IMR-90 (cell line): ENCODE measurements at regions not wholly inside any gene's neighbourhood (a gene's known extent, or its start where the extent isn't known, plus 50 kb on each side); places are given as distances from the start of the nearest gene placed in this dataset.

Experiments
- ATAC-seq: fragments of 200-7000 bp; cut with Tn5 transposase; 2 replicates; pipeline ENCODE4 v1.9.1; 2020; ENCODE audit warnings: low read depth, mild to moderate bottlenecking, moderate library complexity
- BruUV-seq: library from RNA; stranded (reverse); fragments of 400-500 nt; replicated peaks from 2 replicates; lab custom pipeline; 2021; lab: Mats Ljungman, UMichigan
- CTCF ChIA-PET: fragments of 300-600 bp; formaldehyde crosslinking; extraction: SDS; loops from one replicate; lab custom pipeline; 2021; ENCODE audit warnings: antibody characterized with exemption; lab: Yijun Ruan, JAX
- POLR2A ChIA-PET: fragments of 300-600 bp; sonication (Branson Sonifier 250); formaldehyde crosslinking; loops from one replicate; lab custom pipeline; 2022; ENCODE audit warnings: antibody characterized with exemption; ENCODE audit not compliant: unreplicated experiment; lab: Charles Lee
- DNase-seq: peaks from one replicate; pipeline ENCODE4 v3.0.0; 2013
- H2AFZ ChIP-seq: replicated peaks from 2 replicates; pipeline ENCODE3; 2013; ENCODE audit warnings: low read length, mild to moderate bottlenecking; ENCODE audit not compliant: poor library complexity
- H2AK5ac ChIP-seq: 2 replicates; pipeline ENCODE4 v1.6.1; 2013; ENCODE audit warnings: low read depth, low read length, inconsistent platforms
- H2AK9ac ChIP-seq: replicated peaks from 2 replicates; pipeline ENCODE3; 2013; ENCODE audit warnings: mild to moderate bottlenecking, low read depth, low read length, moderate library complexity; ENCODE audit not compliant: poor library complexity
- H2BK120ac ChIP-seq: 2 replicates; pipeline ENCODE4 v1.6.1; 2013; ENCODE audit warnings: low read depth, low read length, inconsistent platforms
- H2BK15ac ChIP-seq: 3 replicates; pipeline ENCODE4 v1.6.1; 2013; ENCODE audit warnings: low read depth, low read length, inconsistent platforms
- H2BK20ac ChIP-seq: 2 replicates; pipeline ENCODE4 v1.6.1; 2013; ENCODE audit warnings: low read depth, mild to moderate bottlenecking, inconsistent platforms, low read length, moderate library complexity
- H2BK5ac ChIP-seq: 2 replicates; pipeline ENCODE4 v1.6.1; 2013; ENCODE audit warnings: mild to moderate bottlenecking, low read depth, low read length, inconsistent platforms; ENCODE audit not compliant: poor library complexity, severe bottlenecking
- H3K14ac ChIP-seq: replicated peaks from 2 replicates; pipeline ENCODE4 v1.6.1; 2013; ENCODE audit warnings: low read depth, low read length, inconsistent platforms
- H3K18ac ChIP-seq: 2 replicates; pipeline ENCODE4 v1.6.1; 2013; ENCODE audit warnings: low read depth, low read length, control low read depth
- H3K23ac ChIP-seq: 2 replicates; pipeline ENCODE4 v1.6.1; 2013; ENCODE audit warnings: low read depth, low read length, inconsistent platforms
- H3K27ac ChIP-seq: 2 replicates; pipeline ENCODE4 v1.5.1; 2013; ENCODE audit warnings: mild to moderate bottlenecking, control low read depth, low read length; ENCODE audit not compliant: insufficient read depth
- H3K27me3 ChIP-seq: 2 replicates; pipeline ENCODE4 v1.6.1; 2013; ENCODE audit warnings: low read length; ENCODE audit not compliant: control insufficient read depth, insufficient read depth
- H3K36me3 ChIP-seq: 2 replicates; pipeline ENCODE4 v1.6.1; 2013; ENCODE audit warnings: low read length, mixed read lengths; ENCODE audit not compliant: control insufficient read depth, insufficient read depth
- H3K4ac ChIP-seq: 2 replicates; pipeline ENCODE4 v1.6.1; 2013; ENCODE audit warnings: low read depth, low read length, inconsistent platforms
- H3K4me1 ChIP-seq: 2 replicates; pipeline ENCODE4 v1.6.1; 2013; ENCODE audit warnings: low read length, mixed read lengths; ENCODE audit not compliant: control insufficient read depth, insufficient read depth
- H3K4me2 ChIP-seq: 2 replicates; pipeline ENCODE4 v1.6.1; 2013; ENCODE audit warnings: low read depth, mild to moderate bottlenecking, control low read depth, low read length, moderate library complexity
- H3K4me3 ChIP-seq: 2 replicates; pipeline ENCODE4 v1.5.1; 2013; ENCODE audit warnings: low read depth, mild to moderate bottlenecking, control low read depth, low read length, moderate library complexity; ENCODE audit not compliant: insufficient read depth
- H3K56ac ChIP-seq: 2 replicates; pipeline ENCODE4 v1.6.1; 2013; ENCODE audit warnings: low read length, inconsistent platforms; ENCODE audit not compliant: insufficient read depth; ENCODE audit errors: extremely low read depth
- H3K79me1 ChIP-seq, 2 experiments: 2 replicates each; pipeline ENCODE4 v1.6.1; 2013; ENCODE audit warnings: low read length in 2 of 2, inconsistent platforms in 1 of 2, low read depth in 1 of 2
- H3K9ac ChIP-seq: 2 replicates; pipeline ENCODE4 v1.6.1; 2013; ENCODE audit warnings: low read depth, low read length, control low read depth
- H3K9me1 ChIP-seq: 2 replicates; pipeline ENCODE4 v1.6.1; 2013; ENCODE audit warnings: low read length, inconsistent platforms; ENCODE audit not compliant: insufficient read depth
- H3K9me3 ChIP-seq: 2 replicates; pipeline ENCODE4 v1.6.1; 2013; ENCODE audit warnings: low read length; ENCODE audit not compliant: control insufficient read depth, insufficient read depth
- H4K20me1 ChIP-seq: 2 replicates; pipeline ENCODE4 v1.6.1; 2013; ENCODE audit warnings: low read length, inconsistent platforms; ENCODE audit not compliant: insufficient read depth
- H4K5ac ChIP-seq: 2 replicates; pipeline ENCODE4 v1.6.1; 2013; ENCODE audit warnings: mild to moderate bottlenecking, low read depth, low read length, control low read depth
- H4K8ac ChIP-seq, 2 experiments: 2 replicates each; pipeline ENCODE4 v1.6.1; 2013; ENCODE audit warnings: low read depth in 2 of 2, low read length in 2 of 2, control low read depth in 1 of 2, inconsistent platforms in 1 of 2
- H4K91ac ChIP-seq: 2 replicates; pipeline ENCODE4 v1.6.1; 2013; ENCODE audit warnings: low read depth, low read length, inconsistent platforms; ENCODE audit not compliant: insufficient read depth
- CEBPB ChIP-seq: IDR thresholded peaks from 2 replicates; pipeline ENCODE4 v1.6.1; 2012; ENCODE audit warnings: low read depth, low read length, improper control_type of control experiment
- CHD1 ChIP-seq: IDR thresholded peaks from 2 replicates; pipeline ENCODE4 v1.6.1; 2012; ENCODE audit warnings: low read depth, low read length, improper control_type of control experiment
- CTCF ChIP-seq: conservative IDR thresholded peaks from 2 replicates; pipeline ENCODE4 v1.5.1; 2012; ENCODE audit warnings: mild to moderate bottlenecking, low read depth, low read length, improper control_type of control experiment
- FOS ChIP-seq: fragments of 150-350 bp; IDR thresholded peaks from 2 replicates; pipeline ENCODE4 v1.6.1; 2016; ENCODE audit warnings: low read depth, low read length
- NFE2L2 ChIP-seq: fragments of 150-350 bp; IDR thresholded peaks from 2 replicates; pipeline ENCODE4 v1.6.1; 2016; ENCODE audit warnings: low read depth, mild to moderate bottlenecking, low read length
- RCOR1 ChIP-seq: IDR thresholded peaks from 2 replicates; pipeline ENCODE4 v1.6.1; 2012; ENCODE audit warnings: mild to moderate bottlenecking, low read length, improper control_type of control experiment; ENCODE audit not compliant: insufficient replicate concordance
- RFX5 ChIP-seq: IDR thresholded peaks from 2 replicates; pipeline ENCODE4 v1.8.0; 2012; ENCODE audit warnings: low read depth, mild to moderate bottlenecking, low read length, moderate library complexity
- SMC3 ChIP-seq: fragments of 150-350 bp; IDR thresholded peaks from 2 replicates; pipeline ENCODE4 v1.6.1; 2016; ENCODE audit warnings: low read depth, mild to moderate bottlenecking, antibody characterized with exemption, low read length, moderate library complexity
- USF2 ChIP-seq: fragments of 150-350 bp; IDR thresholded peaks from 2 replicates; pipeline ENCODE4 v1.6.1; 2017; ENCODE audit warnings: mild to moderate bottlenecking, antibody characterized with exemption, low read length, low read depth
- WGBS, 2 experiments: methylation state at CpG; one replicate each; pipeline versions ENCODE4 v1.1.5 to v1.1.7; 2013; ENCODE audit warnings: missing lambda C conversion rate in 2 of 2; ENCODE audit not compliant: insufficient read length in 1 of 2; ENCODE audit errors: extremely low coverage in 2 of 2; 5-methylcytosine and 5-hydroxymethylcytosine counted together
- dilution Hi-C: fragments of 300-500 bp; cut with HindIII; formaldehyde crosslinking; loops from one replicate; pipeline ENCODE4 v1.14.3; 2018; ENCODE audit warnings: low sequenced_read_pairs; ENCODE audit not compliant: unreplicated experiment
- in situ Hi-C: fragments of 300-500 bp; cut with MboI; formaldehyde crosslinking; loops from 3 replicates; pipeline ENCODE4 v1.14.3; 2019; ENCODE audit warnings: low sequenced_read_pairs, inconsistent platforms, mixed read lengths
- intact Hi-C: fragments of 100-400 bp; cut with micrococcal nuclease; formaldehyde crosslinking; loops from 2 replicates; pipeline ENCODE4 v1.10.0; 2022

DNA sequence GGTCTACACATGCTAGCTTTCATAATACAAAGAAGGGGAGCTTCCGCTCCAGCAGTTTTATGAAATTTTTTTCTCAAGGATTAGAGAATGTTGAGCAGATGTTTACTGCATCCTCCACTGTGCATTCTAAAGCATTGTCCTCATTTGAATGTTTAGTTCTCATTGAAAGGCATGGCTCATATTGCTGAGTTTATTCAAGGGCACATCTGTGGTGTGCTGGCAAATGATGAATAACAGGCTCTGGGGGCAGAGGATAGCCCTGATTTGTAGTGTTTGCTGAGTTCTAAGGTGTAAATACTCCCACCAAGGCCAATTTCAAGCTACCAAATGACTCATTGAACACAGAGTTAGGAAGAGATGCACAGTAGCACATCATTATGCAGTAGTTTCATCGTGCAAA, 303.2 kb upstream of the FAM78B start:
- Histone ChIP-seq H3K36me3 (no peaks in the 10 kb centered on the region), H3K9me1 (no peaks in the 10 kb centered on the region), H3K56ac (no peak overlapping the region), H2AK5ac (no peak overlapping the region), H2BK15ac (no peak overlapping the region), H3K4me2 (no peak overlapping the region), H3K4me1 (no peaks in the 10 kb centered on the region), H2BK20ac (no peak overlapping the region), H3K27ac (no peak overlapping the region), H3K79me1 (no peaks in the 10 kb centered on the region), H3K4me3 (no peak overlapping the region), H2AFZ (no peak overlapping the region), H3K9ac (no peak overlapping the region), H2BK5ac (no peak overlapping the region), H3K4ac (no peak overlapping the region), H2BK120ac (no peak overlapping the region), H3K23ac (no peak overlapping the region), H3K9me3 (peaks cover 3% of the 10 kb centered on the region; the same call in 1 of the 2 replicates), H4K20me1 (no peaks in the 10 kb centered on the region), H4K91ac (no peak overlapping the region), H4K5ac (no peak overlapping the region), H4K8ac (no peak overlapping the region), H3K27me3 (no peaks in the 10 kb centered on the region), H2AK9ac (no peak overlapping the region), H3K14ac (no peak overlapping the region), H3K18ac (no peak overlapping the region)
- POLR2A ChIA-PET: no interaction called here
- DNase-seq: no peak
- no TSS peak for BruUV-seq
- TF ChIP-seq USF2: no peak
- TF ChIP-seq CTCF: no peak
- no peak for TF ChIP-seq CHD1
- TF ChIP-seq NFE2L2: no peak
- TF ChIP-seq FOS: no peak
- TF ChIP-seq CEBPB: no peak
- no peak for TF ChIP-seq SMC3
- no peak for TF ChIP-seq RFX5
- TF ChIP-seq RCOR1: no peak
- dilution Hi-C loops: no loop called here
- in situ Hi-C loops: loop anchor here (10.0 kb wide), 1 partner anchor 585 kb away; no protein-coding TSS in a partner anchor
- WGBS, 2 experiments: no CpG with 5 or more reads among the region's 2 CpGs
- intact Hi-C loops: no loop called here
- CTCF ChIA-PET: no interaction called here
- no peak for ATAC-seq
